PC-9 (cell line): ENCODE measurements at regions not wholly inside any gene's neighbourhood (a gene's known extent, or its start where the extent isn't known, plus 50 kb on each side); places are given as distances from the start of the nearest gene placed in this dataset.

Source experiments
- CTCF ChIP-seq: fragments of 200-600 bp; sonication (generic); conservative IDR thresholded peaks from 2 replicates; pipeline ENCODE4 v1.6.1; 2017; ENCODE audit warnings: mixed run types, antibody characterized with exemption, mild to moderate bottlenecking, moderate library complexity
- EZH2 ChIP-seq: fragments of 200-600 bp; sonication (generic); IDR thresholded peaks from 2 replicates; pipeline ENCODE4 v1.8.0; 2017; ENCODE audit warnings: antibody characterized with exemption, low read depth

GRCh38 chr5:73355108-73355507, 93.5 kb downstream of the FOXD1 start:
- no peak for TF ChIP-seq CTCF
- TF ChIP-seq EZH2: no peak
